HFFc6 (cell line): ENCODE measurements at regions not wholly inside any gene's neighbourhood (a gene's known extent, or its start where the extent isn't known, plus 50 kb on each side); places are given as distances from the start of the nearest gene placed in this dataset.
A peak's percentile ranks its signal among the peaks of the same experiment; 100 is the strongest.

Experiments
- DNase-seq: peaks from one replicate; pipeline ENCODE4 v3.0.0-alpha.2; 2018
- H3K27ac Mint-ChIP-seq: 2 replicates; pipeline ENCODE4 v1.8.0; 2020; ENCODE audit warnings: mild to moderate bottlenecking, mixed read lengths
- H3K27me3 Mint-ChIP-seq: 2 replicates; pipeline ENCODE4 v1.8.0; 2021; ENCODE audit warnings: mild to moderate bottlenecking, moderate library complexity, mixed read lengths; ENCODE audit not compliant: insufficient read depth
- H3K36me3 Mint-ChIP-seq: 2 replicates; pipeline ENCODE4 v1.8.0; 2021; ENCODE audit warnings: low read depth, mixed read lengths
- H3K4me1 Mint-ChIP-seq: 2 replicates; pipeline ENCODE4 v1.8.0; 2020; ENCODE audit warnings: low read depth, mixed read lengths
- H3K4me3 Mint-ChIP-seq: 2 replicates; pipeline ENCODE4 v1.8.0; 2020; ENCODE audit warnings: mild to moderate bottlenecking, moderate library complexity, mixed read lengths
- H3K9me3 Mint-ChIP-seq: 2 replicates; pipeline ENCODE4 v1.8.0; 2020; ENCODE audit warnings: mild to moderate bottlenecking, mixed read lengths
- TF ChIP-seq, protein P1 (sequence below): fragments of 200-600 bp; sonication (generic); IDR thresholded peaks from 2 replicates; pipeline ENCODE4 v1.5.0; 2021; ENCODE audit warnings: antibody characterized with exemption, mild to moderate bottlenecking

- TF ChIP-seq, protein P1, sequence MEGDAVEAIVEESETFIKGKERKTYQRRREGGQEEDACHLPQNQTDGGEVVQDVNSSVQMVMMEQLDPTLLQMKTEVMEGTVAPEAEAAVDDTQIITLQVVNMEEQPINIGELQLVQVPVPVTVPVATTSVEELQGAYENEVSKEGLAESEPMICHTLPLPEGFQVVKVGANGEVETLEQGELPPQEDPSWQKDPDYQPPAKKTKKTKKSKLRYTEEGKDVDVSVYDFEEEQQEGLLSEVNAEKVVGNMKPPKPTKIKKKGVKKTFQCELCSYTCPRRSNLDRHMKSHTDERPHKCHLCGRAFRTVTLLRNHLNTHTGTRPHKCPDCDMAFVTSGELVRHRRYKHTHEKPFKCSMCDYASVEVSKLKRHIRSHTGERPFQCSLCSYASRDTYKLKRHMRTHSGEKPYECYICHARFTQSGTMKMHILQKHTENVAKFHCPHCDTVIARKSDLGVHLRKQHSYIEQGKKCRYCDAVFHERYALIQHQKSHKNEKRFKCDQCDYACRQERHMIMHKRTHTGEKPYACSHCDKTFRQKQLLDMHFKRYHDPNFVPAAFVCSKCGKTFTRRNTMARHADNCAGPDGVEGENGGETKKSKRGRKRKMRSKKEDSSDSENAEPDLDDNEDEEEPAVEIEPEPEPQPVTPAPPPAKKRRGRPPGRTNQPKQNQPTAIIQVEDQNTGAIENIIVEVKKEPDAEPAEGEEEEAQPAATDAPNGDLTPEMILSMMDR = no peak
- Mint-ChIP-seq H3K4me3 (no peak overlapping the region), H3K4me1 (peaks cover 70% of the 10 kb centered on the region), H3K27me3 (peaks cover 1% of the 10 kb centered on the region), H3K36me3 (peaks cover 6% of the 10 kb centered on the region), H3K27ac (no peak overlapping the region), H3K9me3 (peaks cover 2% of the 10 kb centered on the region; the same call in 1 of the 2 replicates)
- no peak for DNase-seq
These were observed 73.9 kb downstream of the WNT5A start for GRCh38 chr3:55413236-55413635.

- Mint-ChIP-seq H3K9me3 (no peaks in the 10 kb centered on the region), H3K36me3 (no peaks in the 10 kb centered on the region), H3K27me3 (peaks cover 1% of the 10 kb centered on the region), H3K27ac (no peak overlapping the region), H3K4me1 (peaks cover 70% of the 10 kb centered on the region), H3K4me3 (no peak overlapping the region)
- TF ChIP-seq, protein P1 = no peak
- DNase-seq = no peak
These were observed 74.6 kb downstream of the WNT5A start for GRCh38 chr3:55412545-55412944.

DNA sequence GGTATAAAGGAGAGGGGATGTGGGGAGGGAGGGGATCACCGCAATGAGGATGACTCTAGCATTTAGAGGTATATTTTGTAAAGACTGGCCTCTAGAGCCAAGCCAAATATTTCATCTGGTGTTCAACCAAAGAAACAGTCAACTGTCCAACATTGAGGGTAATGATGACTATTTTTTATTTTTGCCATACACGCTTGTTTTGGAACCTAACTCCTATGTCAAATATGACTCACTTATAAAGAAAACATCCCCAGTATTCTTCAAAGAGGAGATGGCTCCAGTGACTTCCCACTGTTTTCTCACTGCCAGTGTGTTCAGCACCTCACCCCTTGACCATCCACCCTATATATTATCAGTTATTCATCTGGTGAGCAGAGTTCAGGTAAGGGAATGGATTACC, 77.3 kb downstream of the WNT5A start:
- Mint-ChIP-seq H3K27ac (no peak overlapping the region), H3K9me3 (peaks cover 5% of the 10 kb centered on the region; the same call in 1 of the 2 replicates), H3K4me1 (peaks cover 60% of the 10 kb centered on the region), H3K4me3 (no peak overlapping the region), H3K27me3 (peaks cover 1% of the 10 kb centered on the region; the same call in 1 of the 2 replicates), H3K36me3 (peaks cover 6% of the 10 kb centered on the region; the same call in 1 of the 2 replicates)
- DNase-seq = peak; percentile 29
- TF ChIP-seq, protein P1 = no peak

DNA sequence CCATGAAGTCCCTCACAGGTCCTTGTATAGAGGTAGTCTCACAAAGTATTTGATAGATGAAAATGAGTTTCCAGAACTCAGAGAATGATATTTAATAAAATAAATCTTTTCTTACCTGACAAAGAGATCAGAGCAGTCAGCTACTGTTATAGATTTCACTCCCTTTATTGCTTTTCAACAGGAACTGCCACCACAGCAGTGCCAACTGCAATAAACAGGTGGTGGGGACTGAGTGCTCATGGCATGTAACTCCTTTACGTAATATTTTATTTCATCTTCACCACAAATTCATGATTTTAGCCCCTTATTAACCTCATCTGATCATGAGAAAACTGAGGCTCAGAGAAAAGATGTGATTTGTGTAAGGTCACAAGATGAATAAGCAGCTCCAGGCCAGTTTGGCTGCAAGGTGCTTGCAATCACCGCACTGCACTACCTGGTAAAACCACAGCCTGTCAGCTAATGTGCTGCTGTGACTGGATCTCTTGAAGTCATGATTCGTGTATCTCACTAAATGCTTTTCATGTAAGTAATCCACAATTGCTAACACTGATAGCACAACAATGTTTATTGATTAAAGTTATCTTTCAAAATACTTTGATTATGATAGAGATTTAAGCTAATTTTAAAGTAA, 78.8 kb downstream of the WNT5A start:
- no peaks in the 10 kb centered on the region for H3K27me3 Mint-ChIP-seq
- H3K27ac Mint-ChIP-seq = peak overlapping the region; percentile 92
- peaks cover 6% of the 10 kb centered on the region; the same call in 1 of the 2 replicates for H3K36me3 Mint-ChIP-seq
- H3K4me1 Mint-ChIP-seq = peaks cover 53% of the 10 kb centered on the region
- H3K4me3 Mint-ChIP-seq = no peak overlapping the region
- H3K9me3 Mint-ChIP-seq = peaks cover 5% of the 10 kb centered on the region; the same call in 1 of the 2 replicates
- DNase-seq = no peak
- TF ChIP-seq, protein P1 = no peak

DNA sequence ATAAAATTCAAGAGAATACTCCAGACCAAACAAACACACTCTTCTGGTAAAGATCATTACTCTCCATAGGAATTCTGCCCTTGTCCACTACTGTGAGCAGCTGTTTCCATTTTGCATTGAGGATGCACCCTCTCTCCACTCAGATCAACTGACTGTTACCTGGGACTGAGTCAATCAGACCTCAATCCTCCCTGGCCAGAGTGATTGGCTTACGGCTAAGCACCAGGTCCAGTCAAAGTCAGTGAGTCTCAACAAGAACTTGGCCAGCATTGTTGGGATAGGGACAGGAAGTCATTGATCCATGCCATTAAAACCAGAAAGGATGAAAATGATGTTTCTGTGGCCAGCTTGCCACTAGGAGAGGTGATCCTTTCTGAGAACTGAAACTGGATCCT, 79.7 kb downstream of the WNT5A start:
- Mint-ChIP-seq H3K4me1 (peaks cover 62% of the 10 kb centered on the region), H3K36me3 (peaks cover 6% of the 10 kb centered on the region; the same call in 1 of the 2 replicates)

More for the DNA sequence above, 79.7 kb downstream of the WNT5A start:
- Mint-ChIP-seq H3K4me3 (no peak overlapping the region), H3K27ac (peak overlapping the region; percentile 92), H3K9me3 (peaks cover 5% of the 10 kb centered on the region; the same call in 1 of the 2 replicates), H3K27me3 (no peaks in the 10 kb centered on the region)
- TF ChIP-seq, protein P1 = no peak
- DNase-seq = no peak
